Activated naive CD4-positive, alpha-beta T cell treated with anti-CD3 and anti-CD28 coated beads, Interleukin-2, amount 50 U/mL, for 72 hours (primary cell): ENCODE measurements at regions not wholly inside any gene's neighbourhood (a gene's known extent, or its start where the extent isn't known, plus 50 kb on each side); places are given as distances from the start of the nearest gene placed in this dataset.

Experiments used
- ATAC-seq, 2 donors: fragments of 150-1000 bp; cut with Tn5 transposase; 2 replicates each; pipeline ENCODE4 v1.10.0; 2021; ENCODE audit warnings: mild to moderate bottlenecking in 2 of 2, moderate library complexity in 2 of 2
- DNase-seq, 2 donors: peaks; one replicate each; pipeline ENCODE4 v3.0.0; 2021 to 2022; ENCODE audit warnings: low spot score in 2 of 2
- H3K27ac Mint-ChIP-seq, 2 donors: one replicate each; pipeline ENCODE4 v1.8.0; 2022; ENCODE audit warnings: mild to moderate bottlenecking in 2 of 2, mixed read lengths in 2 of 2
- H3K36me3 Mint-ChIP-seq, 2 donors: one replicate each; pipeline ENCODE4 v1.8.0; 2022; ENCODE audit warnings: mixed read lengths in 2 of 2
- H3K9me3 Mint-ChIP-seq, 2 donors: one replicate each; pipeline ENCODE4 v1.8.0; 2022; ENCODE audit warnings: mixed read lengths in 2 of 2

- Mint-ChIP-seq H3K36me3 (peaks cover 9 to 12% of the 10 kb centered on the region in 2 donors), H3K27ac (no peak overlapping the region), H3K9me3 (peaks cover 12 to 23% of the 10 kb centered on the region in 2 donors)
- ATAC-seq (no peak), DNase-seq (no peak)
These were observed 193.3 kb downstream of the PTPRU start for GRCh38 chr1:29429656-29430055.

GRCh38 chr1:29428997-29429396, 192.7 kb downstream of the PTPRU start:
- Mint-ChIP-seq H3K9me3 (peaks cover 12 to 23% of the 10 kb centered on the region in 2 donors), H3K27ac (no peak overlapping the region), H3K36me3 (peaks cover 9 to 12% of the 10 kb centered on the region in 2 donors)
- ATAC-seq, result no peak
- no peak for DNase-seq

GRCh38 chr1:29428280-29428615, 191.9 kb downstream of the PTPRU start:
- no peak overlapping the region for H3K27ac Mint-ChIP-seq
- peaks cover 9 to 12% of the 10 kb centered on the region in 2 donors for H3K36me3 Mint-ChIP-seq
- ATAC-seq (no peak), DNase-seq (no peak)
- H3K9me3 Mint-ChIP-seq, result peaks cover 12 to 23% of the 10 kb centered on the region in 2 donors

GRCh38 chr1:29427614-29428279, 191.4 kb downstream of the PTPRU start:
- DNase-seq, result no peak

GRCh38 chr1:29426701-29427279, 190.5 kb downstream of the PTPRU start:
- peaks cover 6 to 7% of the 10 kb centered on the region in 2 donors for H3K36me3 Mint-ChIP-seq
- no peak for ATAC-seq
- H3K9me3 Mint-ChIP-seq, result peaks cover 5 to 18% of the 10 kb centered on the region in 2 donors
- no peak for DNase-seq
- H3K27ac Mint-ChIP-seq, result no peak overlapping the region

More at GRCh38 chr1:29427614-29428279, 191.4 kb downstream of the PTPRU start:
- H3K9me3 Mint-ChIP-seq, result peaks cover 12 to 23% of the 10 kb centered on the region in 2 donors
- H3K36me3 Mint-ChIP-seq, result peaks cover 9 to 12% of the 10 kb centered on the region in 2 donors
- no peak overlapping the region for H3K27ac Mint-ChIP-seq
- ATAC-seq, result no peak

- H3K27ac Mint-ChIP-seq, result no peak overlapping the region
These were observed 189.3 kb downstream of the PTPRU start for GRCh38 chr1:29425631-29426030.

GRCh38 chr1:29424266-29424665, 187.9 kb downstream of the PTPRU start:
- H3K36me3 Mint-ChIP-seq, result no peaks in the 10 kb centered on the region
- H3K27ac Mint-ChIP-seq, result no peak overlapping the region
- ATAC-seq, result no peak
- no peak for DNase-seq
- peaks cover 0 to 2% of the 10 kb centered on the region in 2 donors for H3K9me3 Mint-ChIP-seq

More at GRCh38 chr1:29425631-29426030, 189.3 kb downstream of the PTPRU start:
- Mint-ChIP-seq H3K36me3 (no peaks in the 10 kb centered on the region), H3K9me3 (peaks cover 0 to 7% of the 10 kb centered on the region in 2 donors)
- ATAC-seq (no peak), DNase-seq (no peak)

- H3K36me3 Mint-ChIP-seq, result no peaks in the 10 kb centered on the region
These were observed 183.9 kb downstream of the PTPRU start for GRCh38 chr1:29420202-29420601.

GRCh38 chr1:29417971-29418370, 181.6 kb downstream of the PTPRU start:
- no peak for ATAC-seq
- Mint-ChIP-seq H3K9me3 (no peaks in the 10 kb centered on the region), H3K27ac (no peak overlapping the region), H3K36me3 (no peaks in the 10 kb centered on the region)
- no peak for DNase-seq

More at GRCh38 chr1:29420202-29420601, 183.9 kb downstream of the PTPRU start:
- no peak for ATAC-seq
- no peaks in the 10 kb centered on the region for H3K9me3 Mint-ChIP-seq
- no peak for DNase-seq
- H3K27ac Mint-ChIP-seq, result no peak overlapping the region

GRCh38 chr1:29417147-29417858, 181.0 kb downstream of the PTPRU start:
- Mint-ChIP-seq H3K27ac (no peak overlapping the region), H3K36me3 (no peaks in the 10 kb centered on the region), H3K9me3 (no peaks in the 10 kb centered on the region)
- no peak for DNase-seq
- no peak for ATAC-seq

- Mint-ChIP-seq H3K9me3 (no peaks in the 10 kb centered on the region), H3K27ac (no peak overlapping the region), H3K36me3 (no peaks in the 10 kb centered on the region)
- no peak for DNase-seq
- no peak for ATAC-seq
These were observed 180.2 kb downstream of the PTPRU start for GRCh38 chr1:29416267-29417146.

- ATAC-seq, result no peak
- no peaks in the 10 kb centered on the region for H3K36me3 Mint-ChIP-seq
These were observed 179.5 kb downstream of the PTPRU start for GRCh38 chr1:29415861-29416260.

GRCh38 chr1:29415156-29415830, 179.0 kb downstream of the PTPRU start:
- Mint-ChIP-seq H3K36me3 (no peaks in the 10 kb centered on the region), H3K9me3 (no peaks in the 10 kb centered on the region), H3K27ac (no peak overlapping the region)
- DNase-seq, result no peak
- ATAC-seq, result no peak

More at GRCh38 chr1:29415861-29416260, 179.5 kb downstream of the PTPRU start:
- Mint-ChIP-seq H3K9me3 (no peaks in the 10 kb centered on the region), H3K27ac (no peak overlapping the region)
- DNase-seq, result no peak

- no peak for ATAC-seq
- H3K9me3 Mint-ChIP-seq, result no peaks in the 10 kb centered on the region
- H3K27ac Mint-ChIP-seq, result no peak overlapping the region
- H3K36me3 Mint-ChIP-seq, result no peaks in the 10 kb centered on the region
- DNase-seq, result no peak
These were observed 177.8 kb downstream of the PTPRU start for GRCh38 chr1:29414086-29414485.

- no peak for ATAC-seq
- Mint-ChIP-seq H3K27ac (no peak overlapping the region), H3K9me3 (no peaks in the 10 kb centered on the region), H3K36me3 (no peaks in the 10 kb centered on the region)
- no peak for DNase-seq
These were observed 177.3 kb downstream of the PTPRU start for GRCh38 chr1:29413661-29414060.

GRCh38 chr1:29412591-29412990, 176.3 kb downstream of the PTPRU start:
- Mint-ChIP-seq H3K9me3 (no peaks in the 10 kb centered on the region), H3K36me3 (no peaks in the 10 kb centered on the region), H3K27ac (no peak overlapping the region)
- DNase-seq, result no peak
- ATAC-seq, result no peak
